CD4-positive, alpha-beta T cell treated with Interleukin-17A for 4 hours (primary cell): ENCODE measurements at regions not wholly inside any gene's neighbourhood (a gene's known extent, or its start where the extent isn't known, plus 50 kb on each side); places are given as distances from the start of the nearest gene placed in this dataset.

Experiments
- DNase-seq: peaks from one replicate; pipeline ENCODE4 v3.0.0-alpha.2; 2020; ENCODE audit warnings: mixed read lengths

- DNase-seq: no peak
These were observed 247.7 kb downstream of the IL20RB start for GRCh38 chr3:137205394-137206045.

- no peak for DNase-seq
These were observed 249.8 kb downstream of the IL20RB start for GRCh38 chr3:137207616-137208015.

- no peak for DNase-seq
These were observed 259.9 kb downstream of the IL20RB start for GRCh38 chr3:137217733-137218132.

- no peak for DNase-seq
These were observed 262.1 kb downstream of the IL20RB start for GRCh38 chr3:137219801-137220445.

- no peak for DNase-seq
These were observed 265.0 kb downstream of the IL20RB start for GRCh38 chr3:137222736-137223225.

- DNase-seq: no peak
These were observed 266.7 kb downstream of the IL20RB start for GRCh38 chr3:137224464-137224863.

GRCh38 chr3:137242836-137243400 lies 285.1 kb downstream of the IL20RB start:
- DNase-seq: no peak

GRCh38 chr3:137246491-137246890 lies 288.7 kb downstream of the IL20RB start:
- no peak for DNase-seq

- DNase-seq: no peak
These were observed 291.6 kb downstream of the IL20RB start for GRCh38 chr3:137249311-137249940.

GRCh38 chr3:137259089-137259488 lies 301.3 kb downstream of the IL20RB start:
- no peak for DNase-seq

- DNase-seq: no peak
These were observed 301.9 kb downstream of the IL20RB start for GRCh38 chr3:137259701-137260100.

GRCh38 chr3:137264071-137264820 lies 306.5 kb downstream of the IL20RB start:
- DNase-seq: no peak

GRCh38 chr3:137264843-137265330 lies 307.1 kb downstream of the IL20RB start:
- DNase-seq: no peak

GRCh38 chr3:137282871-137283270 lies 325.1 kb downstream of the IL20RB start:
- no peak for DNase-seq

- no peak for DNase-seq
These were observed 328.1 kb downstream of the IL20RB start for GRCh38 chr3:137285924-137286323.

GRCh38 chr3:137293086-137293485 lies 335.3 kb downstream of the IL20RB start:
- no peak for DNase-seq

- DNase-seq: no peak
These were observed 336.4 kb downstream of the IL20RB start for GRCh38 chr3:137294139-137294538.

- no peak for DNase-seq
These were observed 337.1 kb downstream of the IL20RB start for GRCh38 chr3:137294839-137295238.

GRCh38 chr3:137295336-137295735 lies 337.6 kb downstream of the IL20RB start:
- DNase-seq: no peak

- no peak for DNase-seq
These were observed 338.3 kb downstream of the IL20RB start for GRCh38 chr3:137296116-137296515.

GRCh38 chr3:137297770-137298169 lies 340.0 kb downstream of the IL20RB start:
- DNase-seq: no peak

- no peak for DNase-seq
These were observed 342.9 kb downstream of the IL20RB start for GRCh38 chr3:137300703-137301102.
